ENCODE measurements at regions not wholly inside any gene's neighbourhood (a gene's known extent, or its start where the extent isn't known, plus 50 kb on each side); places are given as distances from the start of the nearest gene placed in this dataset.

GRCh38 chr12:4177262-4177661 lies 96.3 kb upstream of the CCND2 start:
- no peak overlapping the region for H3K27ac ChIP-seq
- H2AFZ ChIP-seq, result no peak overlapping the region
- no peaks in the 10 kb centered on the region for H3K4me1 ChIP-seq
- H3K4me3 ChIP-seq (ENCODE audit: low read depth, low read length), result no peak overlapping the region
- no peaks in the 10 kb centered on the region for H3K9me3 ChIP-seq (ENCODE audit: control insufficient read depth, low read length)
- no peak overlapping the region for H3K4me2 ChIP-seq (ENCODE audit: low read length)
- H3K79me2 ChIP-seq, result no peaks in the 10 kb centered on the region
- no peak for TF ChIP-seq CTCF (IDR thresholded peaks at IDR 0.05)
- H3K36me3 ChIP-seq (ENCODE audit: control insufficient read depth, insufficient read depth, low read length), result no peaks in the 10 kb centered on the region
- no peaks in the 10 kb centered on the region for H3K27me3 ChIP-seq (ENCODE audit: control insufficient read depth, insufficient read depth, low read length)
- no peak overlapping the region for H3K9ac ChIP-seq

GRCh38 chr12:4176168-4176567 lies 97.4 kb upstream of the CCND2 start:
- H3K9ac ChIP-seq, result no peak overlapping the region

GRCh38 chr12:4174417-4174816 lies 99.1 kb upstream of the CCND2 start:
- Histone ChIP-seq H3K27me3 (ENCODE audit: control insufficient read depth, insufficient read depth, low read length) (no peaks in the 10 kb centered on the region), H3K4me1 (no peaks in the 10 kb centered on the region), H3K4me2 (ENCODE audit: low read length) (no peak overlapping the region), H2AFZ (no peak overlapping the region), H3K4me3 (ENCODE audit: low read depth, low read length) (no peak overlapping the region), H3K9me3 (ENCODE audit: control insufficient read depth, low read length) (no peaks in the 10 kb centered on the region), H3K27ac (no peak overlapping the region), H3K36me3 (ENCODE audit: control insufficient read depth, insufficient read depth, low read length) (no peaks in the 10 kb centered on the region), H3K9ac (no peak overlapping the region), H3K79me2 (no peaks in the 10 kb centered on the region)
- TF ChIP-seq CTCF (IDR thresholded peaks at IDR 0.05), result no peak

More at GRCh38 chr12:4176168-4176567, 97.4 kb upstream of the CCND2 start:
- H3K79me2 ChIP-seq, result no peaks in the 10 kb centered on the region
- no peak overlapping the region for H3K27ac ChIP-seq
- H3K4me2 ChIP-seq (ENCODE audit: low read length), result no peak overlapping the region
- H2AFZ ChIP-seq, result no peak overlapping the region
- H3K4me3 ChIP-seq (ENCODE audit: low read depth, low read length), result no peak overlapping the region
- TF ChIP-seq CTCF (IDR thresholded peaks at IDR 0.05), result no peak
- H3K36me3 ChIP-seq (ENCODE audit: control insufficient read depth, insufficient read depth, low read length), result no peaks in the 10 kb centered on the region
- H3K4me1 ChIP-seq, result no peaks in the 10 kb centered on the region
- no peaks in the 10 kb centered on the region for H3K27me3 ChIP-seq (ENCODE audit: control insufficient read depth, insufficient read depth, low read length)
- no peaks in the 10 kb centered on the region for H3K9me3 ChIP-seq (ENCODE audit: control insufficient read depth, low read length)

GRCh38 chr12:4172999-4173398 lies 100.6 kb upstream of the CCND2 start:
- H3K4me3 ChIP-seq (ENCODE audit: low read depth, low read length), result no peak overlapping the region
- H2AFZ ChIP-seq, result peak overlapping the region; percentile 3
- H3K79me2 ChIP-seq, result no peaks in the 10 kb centered on the region
- peak overlapping the region; percentile 17 for H3K4me2 ChIP-seq (ENCODE audit: low read length)
- H3K9me3 ChIP-seq (ENCODE audit: control insufficient read depth, low read length), result no peaks in the 10 kb centered on the region
- no peaks in the 10 kb centered on the region for H3K4me1 ChIP-seq
- no peak overlapping the region for H3K9ac ChIP-seq
- no peaks in the 10 kb centered on the region for H3K36me3 ChIP-seq (ENCODE audit: control insufficient read depth, insufficient read depth, low read length)
- no peak for TF ChIP-seq CTCF (IDR thresholded peaks at IDR 0.05)
- no peaks in the 10 kb centered on the region for H3K27me3 ChIP-seq (ENCODE audit: control insufficient read depth, insufficient read depth, low read length)
- H3K27ac ChIP-seq, result no peak overlapping the region

GRCh38 chr12:4171742-4172141 lies 101.8 kb upstream of the CCND2 start:
- Histone ChIP-seq H3K36me3 (ENCODE audit: control insufficient read depth, insufficient read depth, low read length) (no peaks in the 10 kb centered on the region), H3K27me3 (ENCODE audit: control insufficient read depth, insufficient read depth, low read length) (no peaks in the 10 kb centered on the region)
- no peak for TF ChIP-seq CTCF (IDR thresholded peaks at IDR 0.05)

More at GRCh38 chr12:4171742-4172141, 101.8 kb upstream of the CCND2 start:
- no peaks in the 10 kb centered on the region for H3K9me3 ChIP-seq (ENCODE audit: control insufficient read depth, low read length)
- no peak overlapping the region for H3K27ac ChIP-seq
- no peaks in the 10 kb centered on the region for H3K79me2 ChIP-seq
- H3K4me2 ChIP-seq (ENCODE audit: low read length), result no peak overlapping the region
- no peak overlapping the region for H3K4me3 ChIP-seq (ENCODE audit: low read depth, low read length)
- H3K4me1 ChIP-seq, result no peaks in the 10 kb centered on the region
- H2AFZ ChIP-seq, result no peak overlapping the region
- H3K9ac ChIP-seq, result no peak overlapping the region

Data from parathyroid adenoma (tissue), 2 donors.